CD14-positive monocyte (primary cell): ENCODE measurements at regions not wholly inside any gene's neighbourhood (a gene's known extent, or its start where the extent isn't known, plus 50 kb on each side); places are given as distances from the start of the nearest gene placed in this dataset.

Experiments
- DNase-seq, 3 donors: peaks; one replicate each; pipeline ENCODE4 v3.0.0-alpha.2; 2011 to 2022
- H2AFZ ChIP-seq: 2 replicates; pipeline ENCODE4 v1.6.0; 2012; ENCODE audit warnings: mild to moderate bottlenecking, low read depth, low read length, inconsistent platforms; ENCODE audit not compliant: insufficient read depth, poor library complexity, severe bottlenecking
- H3K27ac ChIP-seq, 2 donors: 1 replicate in 1 of 2; 2 replicates in 1 of 2; pipeline ENCODE4 v1.5.1; 2012 to 2013; ENCODE audit warnings: low read length in 2 of 2, control low read depth in 1 of 2, inconsistent platforms in 1 of 2, low read depth in 1 of 2, mild to moderate bottlenecking in 1 of 2
- H3K27me3 ChIP-seq, 2 donors: one replicate each; pipeline versions ENCODE4 v1.6.0 to v1.6.1; 2011 to 2013; ENCODE audit warnings: low read length in 2 of 2; ENCODE audit not compliant: control insufficient read depth in 2 of 2, insufficient read depth in 2 of 2
- H3K36me3 ChIP-seq, 2 donors: replicated peaks in 1 of 2; 1 replicate in 1 of 2; 2 replicates in 1 of 2; pipeline versions ENCODE4 v1.5.1 to v1.6.1; 2012 to 2013; ENCODE audit warnings: low read length in 2 of 2, control low read depth in 1 of 2, inconsistent platforms in 1 of 2, mild to moderate bottlenecking in 1 of 2; ENCODE audit not compliant: insufficient read depth in 2 of 2, control insufficient read depth in 1 of 2
- H3K4me1 ChIP-seq, 2 donors: 1 replicate in 1 of 2; 2 replicates in 1 of 2; pipeline versions ENCODE4 v1.5.1 to v1.6.1; 2012 to 2013; ENCODE audit warnings: low read length in 2 of 2, control low read depth in 1 of 2, inconsistent platforms in 1 of 2, mild to moderate bottlenecking in 1 of 2, moderate library complexity in 1 of 2; ENCODE audit not compliant: insufficient read depth in 2 of 2, control insufficient read depth in 1 of 2
- H3K4me2 ChIP-seq: replicated peaks from 2 replicates; pipeline ENCODE3; 2012; ENCODE audit warnings: low read length, moderate library complexity, mild to moderate bottlenecking; ENCODE audit not compliant: poor library complexity, severe bottlenecking; ENCODE audit errors: extremely low read depth
- H3K4me3 ChIP-seq, 3 experiments: fragments of 200-600 bp in 1 of 3; sonication (generic) in 1 of 3; replicated peaks in 1 of 3; 1 replicate in 2 of 3; 2 replicates in 1 of 3; pipeline ENCODE4 v1.5.1; 2011 to 2013; ENCODE audit warnings: low read length in 3 of 3, mild to moderate bottlenecking in 3 of 3, control low read depth in 2 of 3, low read depth in 2 of 3, inconsistent platforms in 1 of 3, moderate library complexity in 1 of 3
- H3K79me2 ChIP-seq: 2 replicates; pipeline ENCODE4 v1.6.0; 2012; ENCODE audit warnings: mild to moderate bottlenecking, control low read depth, inconsistent platforms, low read length, moderate library complexity; ENCODE audit not compliant: insufficient read depth
- H3K9ac ChIP-seq: 2 replicates; pipeline ENCODE4 v1.6.0; 2017; ENCODE audit warnings: low read length, mild to moderate bottlenecking; ENCODE audit not compliant: insufficient read depth, poor library complexity, severe bottlenecking
- H3K9me3 ChIP-seq, 2 donors: replicated peaks in 1 of 2; 1 replicate in 1 of 2; 2 replicates in 1 of 2; pipeline versions ENCODE4 v1.5.1 to v1.6.1; 2012 to 2013; ENCODE audit warnings: low read length in 2 of 2, control low read depth in 1 of 2; ENCODE audit not compliant: control insufficient read depth in 1 of 2, insufficient read depth in 1 of 2
- H4K20me1 ChIP-seq: 2 replicates; pipeline ENCODE4 v1.6.0; 2012; ENCODE audit warnings: mild to moderate bottlenecking, low read length, control low read depth, moderate library complexity; ENCODE audit not compliant: insufficient read depth
- H3K27ac Mint-ChIP-seq, 7 donors: one replicate each; pipeline ENCODE4 v1.8.0; 2020; ENCODE audit warnings: mild to moderate bottlenecking in 7 of 7, mixed read lengths in 7 of 7, moderate library complexity in 6 of 7, inconsistent platforms in 2 of 7
- H3K27me3 Mint-ChIP-seq, 3 donors: one replicate each; pipeline ENCODE4 v1.8.0; 2021 to 2022; ENCODE audit warnings: low read depth in 3 of 3, mild to moderate bottlenecking in 3 of 3, mixed read lengths in 3 of 3, moderate library complexity in 3 of 3, inconsistent platforms in 1 of 3
- H3K36me3 Mint-ChIP-seq, 2 donors: one replicate each; pipeline ENCODE4 v1.8.0; 2020; ENCODE audit warnings: mixed read lengths in 2 of 2, inconsistent platforms in 1 of 2, mild to moderate bottlenecking in 1 of 2
- H3K4me1 Mint-ChIP-seq: one replicate; pipeline ENCODE4 v1.8.0; 2020; ENCODE audit warnings: mild to moderate bottlenecking, mixed read lengths
- H3K4me3 Mint-ChIP-seq, 2 donors: one replicate each; pipeline ENCODE4 v1.8.0; 2020; ENCODE audit warnings: mild to moderate bottlenecking in 2 of 2, mixed read lengths in 2 of 2, moderate library complexity in 1 of 2
- H3K9me3 Mint-ChIP-seq, 7 donors: one replicate each; pipeline ENCODE4 v1.8.0; 2020 to 2022; ENCODE audit warnings: mixed read lengths in 7 of 7, mild to moderate bottlenecking in 6 of 7, moderate library complexity in 6 of 7, inconsistent platforms in 2 of 7
- WGBS: methylation state at CpG from one replicate; pipeline ENCODE4 v1.1.5; 2013; ENCODE audit warnings: missing lambda C conversion rate; ENCODE audit not compliant: insufficient coverage; 5-methylcytosine and 5-hydroxymethylcytosine counted together
- intact Hi-C, 2 donors: fragments of 100-400 bp; cut with micrococcal nuclease; formaldehyde crosslinking; loops; one replicate each; pipeline versions ENCODE4 v1.15.0 to v1.15.1; 2023
- TF ChIP-seq, protein P1 (sequence below): fragments of 200-600 bp; IDR thresholded peaks from one replicate; pipeline ENCODE4 v1.8.0; 2022; ENCODE audit warnings: antibody characterized with exemption, mild to moderate bottlenecking

DNA sequence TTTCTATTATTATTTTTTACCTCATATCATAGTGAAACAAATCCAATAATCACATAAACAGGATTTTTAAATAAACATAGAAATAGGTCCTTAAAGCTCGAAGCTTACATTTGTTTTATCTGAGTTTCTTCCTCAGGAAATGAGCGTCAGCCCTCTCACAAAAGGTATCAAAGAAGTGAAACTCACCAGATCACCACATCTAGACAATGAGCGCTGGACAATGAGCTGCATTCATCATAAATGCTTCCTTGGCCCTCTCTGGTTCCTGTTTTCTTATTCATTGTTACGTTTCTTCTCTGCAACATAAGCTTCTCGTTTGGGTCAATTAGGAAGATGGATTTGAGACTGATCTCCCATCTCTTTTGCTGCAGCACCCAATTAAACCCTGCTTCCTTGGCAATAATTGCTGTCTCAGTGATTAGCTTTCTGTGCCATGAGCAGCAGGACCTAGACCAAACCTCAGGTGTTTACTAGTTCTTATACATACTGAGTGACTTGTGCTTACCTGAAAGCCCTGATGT lies 649.9 kb upstream of the LUZP2 start:
- H3K9me3 ChIP-seq, result peaks cover 4 to 9% of the 10 kb centered on the region in 2 donors
- H2AFZ ChIP-seq, result no peak overlapping the region
- Mint-ChIP-seq H3K36me3 (no peaks in the 10 kb centered on the region), H3K27ac (no peak overlapping the region), H3K4me1 (no peaks in the 10 kb centered on the region), H3K9me3 (peaks cover 2 to 18% (median 6%) of the 10 kb centered on the region in 7 donors), H3K4me3 (no peak overlapping the region), H3K27me3 (no peaks in the 10 kb centered on the region)
- no peaks in the 10 kb centered on the region for H3K36me3 ChIP-seq
- no peak overlapping the region for H3K27ac ChIP-seq
- intact Hi-C loops, result no loop called here
- TF ChIP-seq, protein P1, sequence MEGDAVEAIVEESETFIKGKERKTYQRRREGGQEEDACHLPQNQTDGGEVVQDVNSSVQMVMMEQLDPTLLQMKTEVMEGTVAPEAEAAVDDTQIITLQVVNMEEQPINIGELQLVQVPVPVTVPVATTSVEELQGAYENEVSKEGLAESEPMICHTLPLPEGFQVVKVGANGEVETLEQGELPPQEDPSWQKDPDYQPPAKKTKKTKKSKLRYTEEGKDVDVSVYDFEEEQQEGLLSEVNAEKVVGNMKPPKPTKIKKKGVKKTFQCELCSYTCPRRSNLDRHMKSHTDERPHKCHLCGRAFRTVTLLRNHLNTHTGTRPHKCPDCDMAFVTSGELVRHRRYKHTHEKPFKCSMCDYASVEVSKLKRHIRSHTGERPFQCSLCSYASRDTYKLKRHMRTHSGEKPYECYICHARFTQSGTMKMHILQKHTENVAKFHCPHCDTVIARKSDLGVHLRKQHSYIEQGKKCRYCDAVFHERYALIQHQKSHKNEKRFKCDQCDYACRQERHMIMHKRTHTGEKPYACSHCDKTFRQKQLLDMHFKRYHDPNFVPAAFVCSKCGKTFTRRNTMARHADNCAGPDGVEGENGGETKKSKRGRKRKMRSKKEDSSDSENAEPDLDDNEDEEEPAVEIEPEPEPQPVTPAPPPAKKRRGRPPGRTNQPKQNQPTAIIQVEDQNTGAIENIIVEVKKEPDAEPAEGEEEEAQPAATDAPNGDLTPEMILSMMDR, result no peak
- DNase-seq, result no peak
- 20% methylated on average over 1 of the region's 5 CpGs for WGBS
- H3K4me3 ChIP-seq, result no peak overlapping the region
- H3K79me2 ChIP-seq, result no peaks in the 10 kb centered on the region
- no peaks in the 10 kb centered on the region for H3K27me3 ChIP-seq
- no peaks in the 10 kb centered on the region for H4K20me1 ChIP-seq
- no peak overlapping the region for H3K4me2 ChIP-seq
- H3K9ac ChIP-seq, result no peak overlapping the region
- H3K4me1 ChIP-seq, result no peaks in the 10 kb centered on the region

GRCh38 chr11:23851216-23851615 lies 645.6 kb upstream of the LUZP2 start:
- peaks cover 0 to 2% (median 0%) of the 10 kb centered on the region in 3 donors for H3K27me3 Mint-ChIP-seq
- H3K36me3 ChIP-seq, result no peaks in the 10 kb centered on the region
- no peaks in the 10 kb centered on the region for H3K79me2 ChIP-seq
- DNase-seq, result no peak
- no peak overlapping the region for H3K4me3 Mint-ChIP-seq
- no peaks in the 10 kb centered on the region for H3K4me1 ChIP-seq
- intact Hi-C loops, result no loop called here
- no peak overlapping the region for H3K27ac Mint-ChIP-seq
- H3K4me2 ChIP-seq, result no peak overlapping the region
- peaks cover under 1 to 3% of the 10 kb centered on the region in 2 donors for H3K9me3 ChIP-seq
- peaks cover 0 to 4% (median 2%) of the 10 kb centered on the region in 7 donors for H3K9me3 Mint-ChIP-seq
- H3K9ac ChIP-seq, result no peak overlapping the region
- no peaks in the 10 kb centered on the region for H3K36me3 Mint-ChIP-seq
- no peak overlapping the region for H3K4me3 ChIP-seq
- no peak overlapping the region for H2AFZ ChIP-seq
- TF ChIP-seq, protein P1, result no peak
- no peaks in the 10 kb centered on the region for H3K4me1 Mint-ChIP-seq
- no CpG with 5 or more reads among the region's 1 CpG for WGBS
- no peaks in the 10 kb centered on the region for H4K20me1 ChIP-seq
- H3K27me3 ChIP-seq, result no peaks in the 10 kb centered on the region
- H3K27ac ChIP-seq, result no peak overlapping the region
